Liver (tissue), 8 donors: ENCODE measurements at regions not wholly inside any gene's neighbourhood (a gene's known extent, or its start where the extent isn't known, plus 50 kb on each side); places are given as distances from the start of the nearest gene placed in this dataset.

Experiments used
- DNase-seq: peaks from one replicate; pipeline ENCODE4 v3.0.0-alpha.2; 2017; ENCODE audit warnings: low spot score
- H3K27ac ChIP-seq, 2 donors: one replicate each; pipeline ENCODE4 v1.7.0; 2013; ENCODE audit warnings: inconsistent platforms in 2 of 2, low read length in 2 of 2, control low read depth in 1 of 2, low read depth in 1 of 2, mild to moderate bottlenecking in 1 of 2
- H3K27me3 ChIP-seq, 4 donors: one replicate each; pipeline versions ENCODE4 v1.6.1 to v1.7.0; 2013; ENCODE audit warnings: low read length in 3 of 4, inconsistent platforms in 1 of 4, mild to moderate bottlenecking in 1 of 4, moderate library complexity in 1 of 4; ENCODE audit not compliant: control insufficient read depth in 4 of 4, insufficient read depth in 4 of 4
- H3K36me3 ChIP-seq, 4 donors: one replicate each; pipeline versions ENCODE4 v1.6.1 to v1.7.0; 2013; ENCODE audit warnings: low read length in 3 of 4, mild to moderate bottlenecking in 3 of 4, low read depth in 1 of 4, moderate library complexity in 1 of 4; ENCODE audit not compliant: control insufficient read depth in 4 of 4, insufficient read depth in 3 of 4
- H3K4me1 ChIP-seq, 4 donors: one replicate each; pipeline versions ENCODE4 v1.6.1 to v1.7.0; 2013; ENCODE audit warnings: low read length in 3 of 4, mild to moderate bottlenecking in 3 of 4, moderate library complexity in 1 of 4; ENCODE audit not compliant: control insufficient read depth in 4 of 4, insufficient read depth in 4 of 4
- H3K4me3 ChIP-seq, 3 donors: one replicate each; pipeline versions ENCODE4 v1.6.1 to v1.7.0; 2013; ENCODE audit warnings: low read length in 3 of 3, control low read depth in 1 of 3, low read depth in 1 of 3, mild to moderate bottlenecking in 1 of 3
- H3K9ac ChIP-seq, 2 donors: one replicate each; pipeline ENCODE4 v1.7.0; 2013; ENCODE audit warnings: low read length in 2 of 2, mild to moderate bottlenecking in 2 of 2, moderate library complexity in 2 of 2, control low read depth in 1 of 2, low read depth in 1 of 2
- H3K9me3 ChIP-seq, 4 donors: one replicate each; pipeline versions ENCODE4 v1.6.1 to v1.7.0; 2013; ENCODE audit warnings: low read length in 3 of 4; ENCODE audit not compliant: control insufficient read depth in 4 of 4
- ATF3 ChIP-seq: IDR thresholded peaks from 2 replicates; pipeline ENCODE4 v1.6.1; 2016; ENCODE audit warnings: antibody characterized with exemption
- CTCF ChIP-seq: fragments of 150-350 bp; IDR thresholded peaks from 2 replicates; pipeline ENCODE4 v1.5.1; 2017; ENCODE audit warnings: improper control_type of control experiment, low read depth, low read length; ENCODE audit not compliant: missing input control
- EGR1 ChIP-seq, 2 donors: IDR thresholded peaks; 2 replicates each; pipeline ENCODE4 v1.6.1; 2016 to 2018; ENCODE audit warnings: antibody characterized with exemption in 2 of 2, low read depth in 2 of 2
- FOXA1 ChIP-seq: IDR thresholded peaks from 2 replicates; pipeline ENCODE4 v1.6.1; 2016; ENCODE audit warnings: antibody characterized with exemption
- GABPA ChIP-seq, 2 donors: IDR thresholded peaks in 1 of 2; conservative IDR thresholded peaks in 1 of 2; 2 replicates each; pipeline ENCODE4 v1.6.1; 2016; ENCODE audit warnings: antibody characterized with exemption in 2 of 2, mild to moderate bottlenecking in 1 of 2, moderate library complexity in 1 of 2
- HNF4A ChIP-seq, 2 donors: conservative IDR thresholded peaks; 2 replicates each; pipeline ENCODE4 v1.6.1; 2016; ENCODE audit warnings: antibody characterized with exemption in 2 of 2, mild to moderate bottlenecking in 2 of 2
- HNF4G ChIP-seq: IDR thresholded peaks from 2 replicates; pipeline ENCODE4 v1.6.1; 2016; ENCODE audit warnings: antibody characterized with exemption
- JUND ChIP-seq, 2 donors: IDR thresholded peaks; 2 replicates each; pipeline ENCODE4 v1.6.1; 2016; ENCODE audit warnings: antibody characterized with exemption in 2 of 2
- NR2F2 ChIP-seq: IDR thresholded peaks from 2 replicates; pipeline ENCODE4 v1.6.1; 2016; ENCODE audit warnings: antibody characterized with exemption
- RAD21 ChIP-seq, 2 donors: IDR thresholded peaks; 2 replicates each; pipeline ENCODE4 v1.6.1; 2016; ENCODE audit warnings: antibody characterized with exemption in 2 of 2, mild to moderate bottlenecking in 2 of 2
- REST ChIP-seq: IDR thresholded peaks from 2 replicates; pipeline ENCODE4 v1.6.1; 2016; ENCODE audit warnings: antibody characterized with exemption, mild to moderate bottlenecking
- RXRA ChIP-seq, 2 donors: IDR thresholded peaks; 2 replicates each; pipeline ENCODE4 v1.6.1; 2017 to 2018; ENCODE audit warnings: antibody characterized with exemption in 2 of 2, mild to moderate bottlenecking in 1 of 2
- SP1 ChIP-seq: IDR thresholded peaks from 2 replicates; pipeline ENCODE4 v1.6.1; 2018; ENCODE audit warnings: antibody characterized with exemption, mild to moderate bottlenecking
- TAF1 ChIP-seq: conservative IDR thresholded peaks from 2 replicates; pipeline ENCODE4 v1.6.1; 2016; ENCODE audit warnings: antibody characterized with exemption, mild to moderate bottlenecking
- YY1 ChIP-seq: IDR thresholded peaks from 2 replicates; pipeline ENCODE4 v1.6.1; 2016; ENCODE audit warnings: antibody characterized with exemption, mild to moderate bottlenecking
- ZBTB33 ChIP-seq: IDR thresholded peaks from 2 replicates; pipeline ENCODE4 v1.6.1; 2016; ENCODE audit warnings: antibody characterized with exemption
- WGBS: extraction: QIAGEN DNeasy Blood & Tissue Kit; methylation state at CpG from one replicate; pipeline ENCODE4 v1.1.7; 2013; 5-methylcytosine and 5-hydroxymethylcytosine counted together
- TF ChIP-seq, protein P1 (sequence below): IDR thresholded peaks from 2 replicates; pipeline ENCODE4 v1.6.1; 2016; ENCODE audit warnings: antibody characterized with exemption
- donor health status: healthy.
- donor health status: healthy.
- donor health status: healthy.
- donor health status: healthy.
- donor health status: healthy.

DNA sequence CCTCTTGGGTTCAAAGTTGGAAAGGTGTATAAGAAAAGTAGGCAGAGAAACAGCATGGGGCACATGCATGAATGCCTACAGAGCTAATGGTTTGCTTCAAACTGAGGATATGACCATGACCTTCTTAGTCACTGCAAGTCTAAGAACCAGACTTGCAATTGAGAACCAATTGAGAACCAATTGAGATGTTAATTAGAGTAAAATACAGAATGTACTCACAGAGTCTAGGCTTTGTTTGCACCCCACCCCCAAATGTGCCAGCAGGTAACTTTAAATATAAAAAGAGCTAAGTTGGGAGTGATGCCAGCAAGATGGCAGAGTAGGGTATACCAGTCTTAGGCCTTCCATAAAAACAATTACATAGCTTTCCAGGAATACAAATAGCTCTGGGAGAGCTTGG, 227.3 kb upstream of the ALG10 start:
- H3K4me3 ChIP-seq = no peak overlapping the region
- H3K4me1 ChIP-seq = no peaks in the 10 kb centered on the region
- TF ChIP-seq HNF4G (no peak), CTCF (no peak), TAF1 (no peak), RAD21 (IDR thresholded peaks at IDR 0.05) (no peak), NR2F2 (no peak), ATF3 (no peak), JUND (IDR thresholded peaks at IDR 0.05) (no peak), SP1 (no peak), RXRA (IDR thresholded peaks at IDR 0.05) (no peak), EGR1 (IDR thresholded peaks at IDR 0.05; ENCODE audit: low read depth in 2 of 2) (no peak), REST (no peak), GABPA (IDR thresholded peaks at IDR 0.05 in 1 of 2, conservative IDR thresholded peaks at IDR 0.05 in 1 of 2) (no peak), YY1 (no peak), HNF4A (conservative IDR thresholded peaks at IDR 0.05) (no peak), FOXA1 (no peak)
- TF ChIP-seq, protein P1, sequence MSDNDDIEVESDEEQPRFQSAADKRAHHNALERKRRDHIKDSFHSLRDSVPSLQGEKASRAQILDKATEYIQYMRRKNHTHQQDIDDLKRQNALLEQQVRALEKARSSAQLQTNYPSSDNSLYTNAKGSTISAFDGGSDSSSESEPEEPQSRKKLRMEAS = no peak
- no peak for DNase-seq
- H3K9ac ChIP-seq = no peak overlapping the region
- no peaks in the 10 kb centered on the region for H3K27me3 ChIP-seq
- H3K27ac ChIP-seq = no peak overlapping the region
- no peaks in the 10 kb centered on the region for H3K36me3 ChIP-seq
- no peaks in the 10 kb centered on the region for H3K9me3 ChIP-seq

DNA sequence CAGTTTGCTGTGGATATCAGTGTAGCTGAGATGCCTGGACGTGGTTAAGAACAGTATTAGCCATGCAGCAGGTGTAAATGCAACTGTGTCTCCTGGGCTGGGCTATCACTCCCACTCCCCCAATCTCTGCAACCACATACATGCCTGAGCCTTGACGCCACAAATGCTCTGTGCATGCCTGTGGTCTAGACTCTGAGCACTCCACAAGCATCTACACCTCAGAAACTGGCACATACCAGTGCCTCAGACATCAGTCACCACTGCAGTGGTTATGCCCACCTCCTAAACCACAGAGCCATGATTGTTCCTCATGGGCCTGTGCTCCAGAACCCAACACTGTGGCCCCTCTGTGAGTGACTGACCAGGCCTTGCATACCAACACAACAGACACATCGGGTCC, 226.8 kb upstream of the ALG10 start:
- H3K36me3 ChIP-seq = no peaks in the 10 kb centered on the region
- H3K27me3 ChIP-seq = no peaks in the 10 kb centered on the region
- no peaks in the 10 kb centered on the region for H3K4me1 ChIP-seq
- no peak overlapping the region for H3K9ac ChIP-seq
- H3K9me3 ChIP-seq = no peaks in the 10 kb centered on the region
- 62% methylated on average over 3 of the region's 3 CpGs for WGBS
- no peak overlapping the region for H3K27ac ChIP-seq
- no peak overlapping the region for H3K4me3 ChIP-seq
- TF ChIP-seq HNF4A (conservative IDR thresholded peaks at IDR 0.05) (no peak), HNF4G (no peak), EGR1 (IDR thresholded peaks at IDR 0.05; ENCODE audit: low read depth in 2 of 2) (no peak), NR2F2 (no peak), ATF3 (no peak), CTCF (no peak), REST (no peak), JUND (IDR thresholded peaks at IDR 0.05) (no peak), RAD21 (IDR thresholded peaks at IDR 0.05) (no peak), ZBTB33 (no peak), YY1 (no peak)
- TF ChIP-seq, protein P1 = no peak
- DNase-seq = no peak
